Calu3 (cell line): ENCODE measurements at regions not wholly inside any gene's neighbourhood (a gene's known extent, or its start where the extent isn't known, plus 50 kb on each side); places are given as distances from the start of the nearest gene placed in this dataset.

Source experiments
- BruUV-seq: library from RNA; stranded (reverse); fragments of 400-500 nt; replicated peaks from 2 replicates; lab custom pipeline; 2021; lab: Mats Ljungman, UMichigan
- CTCF ChIA-PET: fragments of 300-600 bp; sonication (Branson Sonifier 250); formaldehyde crosslinking; loops from one replicate; lab custom pipeline; 2022; ENCODE audit warnings: antibody characterized with exemption; lab: Charles Lee
- DNase-seq: peaks from one replicate; pipeline ENCODE4 v3.0.0; 2022
- H3K27ac Mint-ChIP-seq: one replicate; pipeline ENCODE4 v1.8.0; 2022; ENCODE audit warnings: mixed read lengths; ENCODE audit not compliant: unreplicated experiment
- H3K27me3 Mint-ChIP-seq: one replicate; pipeline ENCODE4 v1.8.0; 2022; ENCODE audit warnings: mixed read lengths; ENCODE audit not compliant: unreplicated experiment
- H3K36me3 Mint-ChIP-seq: one replicate; pipeline ENCODE4 v1.8.0; 2022; ENCODE audit warnings: mild to moderate bottlenecking, moderate library complexity, mixed read lengths; ENCODE audit not compliant: insufficient read depth, unreplicated experiment
- H3K4me1 Mint-ChIP-seq: one replicate; pipeline ENCODE4 v1.8.0; 2022; ENCODE audit warnings: mild to moderate bottlenecking, low read depth, mixed read lengths; ENCODE audit not compliant: unreplicated experiment
- H3K4me3 Mint-ChIP-seq: one replicate; pipeline ENCODE4 v1.8.0; 2022; ENCODE audit warnings: mild to moderate bottlenecking, low read depth, moderate library complexity, mixed read lengths; ENCODE audit not compliant: unreplicated experiment
- H3K9me3 Mint-ChIP-seq: one replicate; pipeline ENCODE4 v1.8.0; 2022; ENCODE audit warnings: low read depth, mixed read lengths; ENCODE audit not compliant: unreplicated experiment
- intact Hi-C: fragments of 100-400 bp; cut with micrococcal nuclease; formaldehyde crosslinking; loops from one replicate; pipeline ENCODE4 v1.10.0; 2022; ENCODE audit not compliant: unreplicated experiment
- TF ChIP-seq, protein P1 (sequence below): fragments of 200-600 bp; IDR thresholded peaks from one replicate; pipeline ENCODE4 v1.8.0; 2022; ENCODE audit warnings: antibody characterized with exemption; ENCODE audit not compliant: unreplicated experiment

DNA sequence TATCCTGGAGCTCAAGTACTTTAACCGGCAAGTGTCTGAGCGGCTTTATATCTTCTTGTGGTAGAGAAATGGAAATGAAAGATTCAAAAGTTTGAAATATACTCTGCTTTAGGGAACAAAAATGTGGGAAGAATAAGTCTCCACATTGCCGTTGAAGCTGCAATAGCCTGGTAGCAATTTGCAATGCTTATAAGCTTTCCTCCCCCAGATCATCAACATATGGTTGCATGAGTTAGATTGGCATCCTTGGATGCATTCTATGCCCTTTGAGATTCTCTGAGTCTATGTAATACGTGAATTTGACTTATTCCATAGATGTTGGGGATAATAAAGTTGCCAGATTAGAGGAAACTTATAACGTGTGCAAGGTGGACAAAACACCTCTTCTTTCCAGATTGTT is 86.1 kb upstream of the KCNK1 start:
- TF ChIP-seq, protein P1, sequence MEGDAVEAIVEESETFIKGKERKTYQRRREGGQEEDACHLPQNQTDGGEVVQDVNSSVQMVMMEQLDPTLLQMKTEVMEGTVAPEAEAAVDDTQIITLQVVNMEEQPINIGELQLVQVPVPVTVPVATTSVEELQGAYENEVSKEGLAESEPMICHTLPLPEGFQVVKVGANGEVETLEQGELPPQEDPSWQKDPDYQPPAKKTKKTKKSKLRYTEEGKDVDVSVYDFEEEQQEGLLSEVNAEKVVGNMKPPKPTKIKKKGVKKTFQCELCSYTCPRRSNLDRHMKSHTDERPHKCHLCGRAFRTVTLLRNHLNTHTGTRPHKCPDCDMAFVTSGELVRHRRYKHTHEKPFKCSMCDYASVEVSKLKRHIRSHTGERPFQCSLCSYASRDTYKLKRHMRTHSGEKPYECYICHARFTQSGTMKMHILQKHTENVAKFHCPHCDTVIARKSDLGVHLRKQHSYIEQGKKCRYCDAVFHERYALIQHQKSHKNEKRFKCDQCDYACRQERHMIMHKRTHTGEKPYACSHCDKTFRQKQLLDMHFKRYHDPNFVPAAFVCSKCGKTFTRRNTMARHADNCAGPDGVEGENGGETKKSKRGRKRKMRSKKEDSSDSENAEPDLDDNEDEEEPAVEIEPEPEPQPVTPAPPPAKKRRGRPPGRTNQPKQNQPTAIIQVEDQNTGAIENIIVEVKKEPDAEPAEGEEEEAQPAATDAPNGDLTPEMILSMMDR = no peak
- H3K36me3 Mint-ChIP-seq = no peaks in the 10 kb centered on the region
- intact Hi-C loops = no loop called here
- H3K4me1 Mint-ChIP-seq = no peaks in the 10 kb centered on the region
- H3K27ac Mint-ChIP-seq = no peak overlapping the region
- no peaks in the 10 kb centered on the region for H3K9me3 Mint-ChIP-seq
- no TSS peak for BruUV-seq
- no peak overlapping the region for H3K4me3 Mint-ChIP-seq
- no peaks in the 10 kb centered on the region for H3K27me3 Mint-ChIP-seq
- CTCF ChIA-PET = no interaction called here
- no peak for DNase-seq

- no peaks in the 10 kb centered on the region for H3K27me3 Mint-ChIP-seq
- TF ChIP-seq, protein P1 = no peak
- intact Hi-C loops = no loop called here
- CTCF ChIA-PET = no interaction called here
- no peak overlapping the region for H3K4me3 Mint-ChIP-seq
- no peaks in the 10 kb centered on the region for H3K4me1 Mint-ChIP-seq
- no peaks in the 10 kb centered on the region for H3K9me3 Mint-ChIP-seq
- DNase-seq = no peak
- H3K27ac Mint-ChIP-seq = no peak overlapping the region
- H3K36me3 Mint-ChIP-seq = no peaks in the 10 kb centered on the region
- no TSS peak for BruUV-seq
Observed at GRCh38 chr1:233530665-233531386, 83.1 kb upstream of the KCNK1 start.

DNA sequence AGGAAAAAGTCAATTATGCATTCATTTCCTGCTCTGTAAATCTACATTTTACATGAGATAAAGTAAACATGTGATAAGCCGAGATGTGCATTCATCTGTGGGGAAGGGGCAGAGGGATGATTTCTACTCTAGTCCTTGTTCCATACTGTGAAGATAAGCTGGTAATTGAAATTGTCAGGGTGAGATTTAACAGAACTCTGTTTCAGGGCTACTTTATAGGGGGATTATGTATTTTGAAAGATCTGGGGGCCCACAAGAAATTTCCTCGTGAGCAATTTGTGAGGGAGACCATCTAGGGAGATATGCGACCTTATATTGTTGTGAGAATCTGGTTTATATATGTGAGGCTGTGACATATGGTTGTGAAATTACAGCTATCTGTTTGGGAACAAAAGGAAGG is 73.1 kb upstream of the KCNK1 start:
- intact Hi-C loops = no loop called here
- CTCF ChIA-PET = no interaction called here
- no peaks in the 10 kb centered on the region for H3K27me3 Mint-ChIP-seq
- no peak for DNase-seq
- no peak overlapping the region for H3K27ac Mint-ChIP-seq
- BruUV-seq = no TSS peak
- no peaks in the 10 kb centered on the region for H3K9me3 Mint-ChIP-seq
- TF ChIP-seq, protein P1 = no peak
- H3K36me3 Mint-ChIP-seq = no peaks in the 10 kb centered on the region
- peaks cover 22% of the 10 kb centered on the region for H3K4me1 Mint-ChIP-seq
- H3K4me3 Mint-ChIP-seq = no peak overlapping the region

GRCh38 chr1:233543338-233544255 is 70.3 kb upstream of the KCNK1 start:
- TF ChIP-seq, protein P1 = no peak
- H3K4me3 Mint-ChIP-seq = peak overlapping the region; percentile 19
- H3K9me3 Mint-ChIP-seq = no peaks in the 10 kb centered on the region
- peaks cover 7% of the 10 kb centered on the region for H3K27me3 Mint-ChIP-seq
- CTCF ChIA-PET = interaction anchor here (0.7 kb wide), 1 partner anchor 867 kb away, joined by 4 read pairs; no protein-coding TSS in a partner anchor
- intact Hi-C loops = no loop called here
- DNase-seq = peak; percentile 17
- H3K4me1 Mint-ChIP-seq = peaks cover 22% of the 10 kb centered on the region
- H3K27ac Mint-ChIP-seq = no peak overlapping the region
- no TSS peak for BruUV-seq
- no peaks in the 10 kb centered on the region for H3K36me3 Mint-ChIP-seq
